Caco-2 (cell line): ENCODE measurements at regions not wholly inside any gene's neighbourhood (a gene's known extent, or its start where the extent isn't known, plus 50 kb on each side); places are given as distances from the start of the nearest gene placed in this dataset.

Experiments
- BruUV-seq: library from RNA; stranded (reverse); fragments of 400-500 nt; replicated peaks from 2 replicates; lab custom pipeline; 2021; lab: Mats Ljungman, UMichigan
- CTCF ChIA-PET: fragments of 300-600 bp; sonication (Branson Sonifier 250); formaldehyde crosslinking; loops from one replicate; lab custom pipeline; 2022; ENCODE audit warnings: antibody characterized with exemption; lab: Charles Lee
- POLR2A ChIA-PET: fragments of 300-600 bp; sonication (Branson Sonifier 250); formaldehyde crosslinking; loops from one replicate; lab custom pipeline; 2022; ENCODE audit warnings: antibody characterized with exemption; lab: Charles Lee
- DNase-seq, 2 experiments: peaks; one replicate each; pipeline versions ENCODE4 v3.0.0 to v3.0.0-alpha.2; 2020 to 2022
- H3K27me3 ChIP-seq: replicated peaks from 2 replicates; pipeline ENCODE4 v1.6.0; 2011; ENCODE audit warnings: low read length; ENCODE audit not compliant: control insufficient read depth, insufficient read depth
- H3K36me3 ChIP-seq: 2 replicates; pipeline ENCODE4 v1.5.1; 2011; ENCODE audit warnings: low read length; ENCODE audit not compliant: control insufficient read depth, insufficient read depth
- H3K4me1 ChIP-seq: fragments of 250-450 bp; sonication (Bioruptor Pico); 2 replicates; pipeline ENCODE4 v1.5.1; 2020; ENCODE audit warnings: mild to moderate bottlenecking
- H3K4me3 ChIP-seq: 2 replicates; pipeline ENCODE4 v1.5.1; 2011; ENCODE audit warnings: low read depth, mild to moderate bottlenecking, control low read depth, low read length
- H3K9me3 ChIP-seq: fragments of 250-450 bp; sonication (Bioruptor Pico); 2 replicates; pipeline ENCODE4 v1.5.1; 2020; ENCODE audit warnings: mild to moderate bottlenecking, moderate library complexity
- H3K27ac Mint-ChIP-seq: one replicate; pipeline ENCODE4 v1.8.0; 2022; ENCODE audit warnings: mixed read lengths; ENCODE audit not compliant: unreplicated experiment
- H3K27me3 Mint-ChIP-seq: one replicate; pipeline ENCODE4 v1.8.0; 2022; ENCODE audit warnings: mixed read lengths; ENCODE audit not compliant: insufficient read depth, unreplicated experiment
- H3K36me3 Mint-ChIP-seq: one replicate; pipeline ENCODE4 v1.8.0; 2022; ENCODE audit warnings: mild to moderate bottlenecking, mixed read lengths; ENCODE audit not compliant: insufficient read depth, unreplicated experiment
- H3K4me1 Mint-ChIP-seq: one replicate; pipeline ENCODE4 v1.8.0; 2022; ENCODE audit warnings: low read depth, mixed read lengths; ENCODE audit not compliant: unreplicated experiment
- H3K4me3 Mint-ChIP-seq: one replicate; pipeline ENCODE4 v1.8.0; 2022; ENCODE audit warnings: mild to moderate bottlenecking, moderate library complexity, mixed read lengths; ENCODE audit not compliant: unreplicated experiment
- H3K9me3 Mint-ChIP-seq: one replicate; pipeline ENCODE4 v1.8.0; 2022; ENCODE audit warnings: mixed read lengths; ENCODE audit not compliant: unreplicated experiment
- CTCF ChIP-seq, 2 experiments: fragments of 200-600 bp in 1 of 2; IDR thresholded peaks; 1 replicate in 1 of 2; 2 replicates in 1 of 2; pipeline versions ENCODE4 v1.5.1 to v1.8.0; 2011 to 2022; ENCODE audit warnings: antibody characterized with exemption in 1 of 2, control low read depth in 1 of 2, inconsistent platforms in 1 of 2, low read depth in 1 of 2, low read length in 1 of 2, mild to moderate bottlenecking in 1 of 2, moderate library complexity in 1 of 2; ENCODE audit not compliant: insufficient read depth in 1 of 2, severe bottlenecking in 1 of 2, unreplicated experiment in 1 of 2
- intact Hi-C: fragments of 100-400 bp; cut with micrococcal nuclease; formaldehyde crosslinking; loops from one replicate; pipeline ENCODE4 v1.10.0; 2022; ENCODE audit not compliant: unreplicated experiment

- Histone ChIP-seq H3K36me3 (no peaks in the 10 kb centered on the region; the same call in 1 of the 2 replicates), H3K4me3 (no peak overlapping the region), H3K4me1 (peaks cover 37% of the 10 kb centered on the region), H3K27me3 (no peaks in the 10 kb centered on the region), H3K9me3 (no peaks in the 10 kb centered on the region)
- Mint-ChIP-seq H3K9me3 (no peaks in the 10 kb centered on the region), H3K36me3 (no peaks in the 10 kb centered on the region), H3K4me1 (peaks cover 36% of the 10 kb centered on the region), H3K27me3 (no peaks in the 10 kb centered on the region), H3K27ac (no peak overlapping the region), H3K4me3 (no peak overlapping the region)
- no peak for DNase-seq
- TF ChIP-seq CTCF (IDR thresholded peaks at IDR 0.05; ENCODE audit: insufficient read depth in 1 of 2, low read depth in 1 of 2, low read length in 1 of 2, severe bottlenecking in 1 of 2, unreplicated experiment in 1 of 2), result no peak
- ChIA-PET CTCF (interaction anchor here (0.9 to 1.0 kb wide), 2 partner anchors 15 to 85 kb away, joined by 4 to 5 read pairs; no protein-coding TSS in a partner anchor), POLR2A (interaction anchor here (0.5 kb wide), 1 partner anchor 112 kb away, joined by 3 read pairs; no protein-coding TSS in a partner anchor)
- BruUV-seq, result no TSS peak
- intact Hi-C loops, result loop anchor here (5.0 kb wide), 1 partner anchor 83 kb away; no protein-coding TSS in a partner anchor
These were observed 50.0 kb upstream of the PRELP start for GRCh38 chr1:203425663-203425975.
